GM18499 (cell line): ENCODE measurements at regions not wholly inside any gene's neighbourhood (a gene's known extent, or its start where the extent isn't known, plus 50 kb on each side); places are given as distances from the start of the nearest gene placed in this dataset.

Experiments used
- ATAC-seq: cut with Tn5 transposase; IDR thresholded peaks from one replicate; pipeline ENCODE4 v1.9.1; 2021; ENCODE audit warnings: moderate number of reproducible peaks; ENCODE audit not compliant: insufficient read depth, unreplicated experiment

- no peak for ATAC-seq
These were observed 404.6 kb upstream of the C9orf72 start for GRCh38 chr9:27977931-27978330.

- ATAC-seq = no peak
These were observed 412.4 kb upstream of the C9orf72 start for GRCh38 chr9:27985714-27986113.

DNA sequence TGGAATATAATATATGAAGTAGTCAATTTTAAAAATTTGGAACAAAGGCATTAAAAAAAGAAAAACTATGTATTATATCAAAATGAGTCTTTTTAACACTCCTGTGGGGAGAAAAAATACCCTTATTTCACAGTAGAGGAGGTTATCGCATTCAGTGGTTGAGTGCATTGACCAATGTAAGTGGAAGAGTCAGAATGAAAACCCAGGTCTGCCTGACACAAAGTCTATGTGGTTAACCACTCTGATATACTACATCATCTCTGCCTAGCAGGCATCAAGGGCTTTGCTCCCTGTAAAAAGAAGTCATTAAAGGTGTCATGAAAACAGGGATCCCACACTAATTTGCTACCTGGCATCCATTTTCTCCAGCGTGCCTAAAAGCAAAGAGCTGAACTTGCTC lies 417.2 kb upstream of the C9orf72 start:
- ATAC-seq = peak; percentile 81

DNA sequence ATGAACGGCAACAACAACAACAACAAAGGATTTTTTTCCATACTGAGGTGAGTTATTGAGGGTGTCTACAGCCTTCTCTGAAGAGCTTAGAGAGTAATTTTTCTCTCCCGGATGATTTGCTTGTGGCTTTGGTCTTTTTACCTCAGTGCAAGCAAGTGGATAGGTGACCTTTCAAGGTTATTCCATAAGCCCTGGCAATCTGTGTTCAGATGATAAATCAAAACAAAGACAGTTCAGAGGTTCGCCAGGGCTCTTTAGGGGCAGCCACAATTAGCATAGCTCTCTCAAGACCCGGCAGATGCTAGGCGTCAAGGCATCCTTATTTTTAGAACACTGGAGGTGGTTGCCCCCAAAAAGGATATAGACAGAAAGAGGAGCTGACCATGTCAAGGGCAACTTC lies 417.9 kb upstream of the C9orf72 start:
- no peak for ATAC-seq

DNA sequence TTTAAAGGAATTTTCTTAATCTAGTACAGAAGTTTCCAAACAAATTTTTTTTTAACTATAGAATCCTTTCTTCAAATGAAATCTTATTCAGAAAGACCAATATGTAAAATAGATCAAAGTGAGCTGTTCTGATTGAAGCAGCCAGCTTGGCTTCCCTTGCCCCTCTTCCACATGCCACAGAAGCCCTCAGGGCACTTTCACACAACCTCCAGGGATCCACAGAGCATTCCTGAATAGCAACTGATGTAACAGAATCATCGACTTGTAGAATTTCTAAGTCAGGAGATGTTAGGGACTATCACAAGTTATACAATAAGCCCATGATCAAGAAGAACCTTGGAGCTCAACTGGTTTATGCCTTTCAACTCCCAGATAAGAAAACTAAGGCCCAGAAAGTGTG lies 427.8 kb upstream of the C9orf72 start:
- no peak for ATAC-seq

DNA sequence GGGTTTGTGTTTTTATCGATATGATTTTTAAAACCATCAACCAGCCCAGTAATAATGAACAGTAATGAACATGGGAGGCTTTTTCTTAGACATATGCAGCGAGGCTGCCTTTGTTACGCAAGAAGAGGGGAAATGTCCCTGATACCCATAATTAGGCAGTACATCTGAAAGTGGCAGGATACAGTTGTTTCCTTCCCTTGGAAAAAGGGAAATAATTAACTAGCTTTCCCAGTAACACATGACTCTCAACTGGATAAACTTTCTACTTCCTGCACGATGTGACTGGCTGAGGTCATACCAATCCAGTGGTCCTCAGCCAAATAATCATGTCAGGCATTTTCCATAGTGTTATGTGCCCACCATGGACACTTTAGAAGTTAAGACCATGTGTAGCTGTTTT lies 431.6 kb upstream of the C9orf72 start:
- ATAC-seq = no peak

- ATAC-seq = no peak
These were observed 432.5 kb upstream of the C9orf72 start for GRCh38 chr9:28005779-28006178.

DNA sequence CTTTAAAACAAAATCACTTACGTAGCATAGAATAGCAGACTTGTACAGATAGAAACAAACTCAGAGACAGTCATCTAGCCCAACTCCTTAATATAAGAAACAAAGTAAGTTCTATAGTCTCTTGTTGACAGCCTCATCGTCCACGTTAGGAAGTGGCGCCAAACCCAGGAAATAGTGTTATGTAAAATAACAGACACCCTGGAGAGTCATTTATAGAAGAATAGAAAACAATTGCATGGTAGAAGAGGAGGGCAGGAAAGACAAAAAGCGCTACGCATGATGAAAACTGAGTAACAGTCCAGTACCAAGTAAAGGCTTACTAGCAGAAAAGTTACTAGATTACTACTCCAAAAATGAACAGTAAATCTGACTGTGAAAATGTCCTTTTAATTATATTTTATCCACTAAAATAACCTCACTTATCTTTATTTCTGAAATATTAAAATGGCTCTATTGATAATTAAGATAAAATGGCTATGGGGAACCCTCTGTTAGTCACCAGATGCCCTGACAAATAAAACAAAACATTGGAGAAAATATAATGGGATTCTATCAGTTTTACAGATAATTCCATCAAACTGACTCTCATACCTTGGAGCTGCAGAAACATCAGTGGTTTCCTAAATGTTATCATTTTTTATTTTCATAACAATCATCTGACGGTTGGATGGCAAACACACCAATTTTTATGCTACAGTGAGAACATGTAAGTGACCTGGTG lies 434.0 kb upstream of the C9orf72 start:
- ATAC-seq = no peak

DNA sequence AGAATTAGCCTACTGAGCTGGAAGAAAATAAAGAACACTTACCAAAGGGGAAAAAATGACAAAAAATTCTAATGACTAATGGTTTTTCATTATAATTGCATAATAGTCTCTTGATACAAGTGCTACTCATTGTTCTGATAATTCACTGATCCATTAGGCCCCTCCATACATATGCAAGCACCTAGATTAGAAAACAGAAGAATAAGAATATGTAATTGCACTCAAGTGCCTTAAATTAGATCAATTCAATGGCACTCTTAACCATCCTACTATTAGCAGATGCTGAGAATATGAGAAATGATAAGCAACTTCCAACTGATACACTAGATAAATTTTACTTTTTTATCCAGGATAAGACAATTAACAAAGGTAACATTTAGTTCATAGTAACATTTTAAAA lies 440.9 kb upstream of the C9orf72 start:
- ATAC-seq = no peak

DNA sequence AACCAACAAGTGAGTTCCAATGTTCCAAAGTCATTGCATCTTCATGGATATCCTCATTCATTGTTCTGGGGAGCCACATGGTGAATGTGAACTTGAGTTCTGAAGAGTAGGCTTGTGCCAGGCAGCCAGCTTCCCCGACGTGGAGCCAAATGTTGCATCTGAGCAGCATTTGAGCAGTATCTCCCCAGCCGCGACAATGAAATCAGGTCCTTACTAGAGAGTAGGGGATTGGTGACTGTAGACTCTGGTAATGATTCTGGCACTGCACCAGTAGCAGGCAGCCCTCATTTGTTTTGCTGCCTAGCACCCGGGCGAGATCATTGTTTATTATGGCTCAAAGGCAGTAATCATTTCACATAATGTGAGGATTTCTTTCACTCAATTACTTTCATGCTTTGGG lies 451.4 kb upstream of the C9orf72 start:
- no peak for ATAC-seq

DNA sequence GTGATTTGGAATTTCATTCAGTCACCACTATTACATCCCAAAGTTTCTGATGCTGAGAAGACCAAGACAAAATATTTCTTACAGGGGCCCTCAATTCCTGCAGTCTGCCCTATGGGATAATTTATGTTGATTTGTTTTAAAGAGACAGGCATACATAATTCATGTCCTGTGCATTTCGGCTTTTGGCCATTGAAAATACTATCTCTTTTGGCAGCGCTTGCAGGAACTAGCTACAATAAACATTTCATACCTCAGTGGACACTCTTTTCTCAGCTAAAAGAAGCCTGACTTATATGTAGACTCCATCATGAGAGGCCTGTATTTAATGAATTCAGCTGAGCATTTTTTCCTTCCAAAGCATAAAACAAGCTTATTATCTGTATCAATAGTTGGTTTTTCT lies 451.9 kb upstream of the C9orf72 start:
- ATAC-seq = no peak

GRCh38 chr9:28031521-28032267 lies 458.4 kb upstream of the C9orf72 start:
- ATAC-seq = no peak

DNA sequence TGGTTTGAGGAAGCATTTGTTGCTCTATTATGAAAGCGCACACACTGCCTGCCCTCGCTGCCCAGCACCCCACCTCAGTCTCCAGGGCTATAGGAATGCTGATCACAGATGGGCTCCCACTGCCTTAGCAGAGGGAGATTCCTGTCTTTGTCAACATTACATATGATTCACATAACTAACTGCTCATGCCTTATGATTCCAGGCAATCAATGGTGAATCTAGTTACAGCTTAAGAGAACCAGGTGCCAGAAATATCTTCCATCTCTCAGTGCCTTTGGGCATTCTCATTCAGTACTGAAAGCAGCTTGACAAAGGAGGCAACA lies 458.9 kb upstream of the C9orf72 start:
- no peak for ATAC-seq

DNA sequence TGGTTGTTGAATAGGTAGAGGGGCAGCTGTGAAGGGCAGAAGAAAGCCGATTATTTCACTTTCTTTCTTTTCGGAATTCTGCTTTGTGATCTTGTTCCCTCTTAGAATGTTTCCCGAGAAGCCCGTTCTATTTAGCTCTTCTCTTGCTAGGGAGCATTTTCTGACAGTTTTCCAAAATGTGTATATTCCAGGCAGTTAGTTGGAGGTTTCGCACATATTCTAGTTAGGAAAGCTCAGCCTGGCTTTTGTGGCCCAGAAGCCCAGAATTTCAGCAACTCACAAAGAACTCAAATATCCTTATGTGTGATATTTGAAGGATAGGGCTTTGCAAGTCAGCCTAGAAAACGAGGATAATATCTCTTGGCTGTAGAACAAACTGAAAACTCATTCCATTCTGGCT lies 461.0 kb upstream of the C9orf72 start:
- no peak for ATAC-seq

DNA sequence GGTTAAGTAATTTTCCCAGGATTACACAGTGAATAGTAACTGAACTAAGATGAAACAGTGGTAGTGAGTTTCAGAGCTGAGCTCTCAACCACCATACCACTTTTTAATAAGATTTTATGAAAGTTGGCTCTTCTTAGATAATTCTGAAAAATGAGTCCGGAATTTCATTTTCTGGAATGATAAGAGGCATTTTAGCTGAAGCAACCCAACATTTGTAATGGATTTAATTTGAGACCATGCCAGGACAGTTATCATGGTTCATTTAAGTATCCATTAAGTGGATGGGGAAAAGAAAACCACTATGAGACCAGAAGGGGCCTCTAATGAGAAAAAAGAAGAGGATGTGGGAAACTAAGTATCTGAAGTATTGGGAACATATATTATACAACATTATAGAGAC lies 464.7 kb upstream of the C9orf72 start:
- ATAC-seq = no peak

- no peak for ATAC-seq
These were observed 471.8 kb upstream of the C9orf72 start for GRCh38 chr9:28045051-28045450.

- ATAC-seq = no peak
These were observed 476.8 kb upstream of the C9orf72 start for GRCh38 chr9:28050046-28050445.

GRCh38 chr9:28050941-28051340 lies 477.7 kb upstream of the C9orf72 start:
- ATAC-seq = no peak

DNA sequence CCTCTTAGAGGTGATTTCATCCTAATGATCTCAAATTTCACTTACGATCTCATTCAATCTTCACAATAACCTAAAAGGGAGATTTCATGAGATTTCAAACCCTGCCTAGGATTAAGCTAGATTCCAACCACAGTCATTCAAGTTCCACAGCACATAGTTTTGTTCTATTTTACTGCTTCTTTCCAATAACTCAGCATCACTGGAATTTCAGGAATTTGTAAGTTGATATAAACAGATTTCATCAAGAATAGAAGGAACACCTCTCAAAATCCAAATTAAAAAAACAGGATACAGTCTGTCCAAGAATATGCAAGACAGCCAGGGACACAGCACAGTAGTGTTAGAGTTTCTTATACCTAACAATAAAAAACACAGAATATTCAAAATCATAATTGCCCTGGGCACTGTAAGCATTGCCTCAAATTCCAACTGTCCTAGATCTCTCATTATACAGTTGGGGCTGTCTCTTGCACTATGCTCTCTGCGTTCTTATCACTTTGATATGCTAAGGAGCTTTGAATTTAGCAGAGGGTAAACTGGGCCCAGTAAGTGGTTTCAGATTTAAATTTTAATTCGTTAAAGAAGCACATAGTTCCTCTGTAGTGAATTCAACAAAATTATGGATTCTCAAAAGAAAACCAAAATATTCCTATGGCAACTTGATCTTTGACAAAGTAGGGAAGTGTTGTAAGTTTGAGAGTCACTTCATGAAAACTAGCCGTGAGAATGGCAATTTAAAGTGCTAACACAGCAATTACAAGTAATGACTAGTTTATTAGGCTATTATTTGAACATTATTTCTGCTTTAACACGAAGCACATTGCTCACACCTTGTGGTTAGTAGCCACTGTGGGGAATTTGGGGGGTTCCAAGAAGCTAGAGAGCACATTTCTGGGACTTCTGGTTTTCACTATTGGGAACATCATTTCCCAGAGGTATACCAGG lies 478.6 kb upstream of the C9orf72 start:
- no peak for ATAC-seq

- ATAC-seq = no peak
These were observed 480.0 kb upstream of the C9orf72 start for GRCh38 chr9:28053096-28053777.

GRCh38 chr9:28056006-28056405 lies 482.7 kb upstream of the C9orf72 start:
- no peak for ATAC-seq
